ENCODE measurements at regions not wholly inside any gene's neighbourhood (a gene's known extent, or its start where the extent isn't known, plus 50 kb on each side); places are given as distances from the start of the nearest gene placed in this dataset.
"Not testable (repeated sequence)": the region's sequence is repeated elsewhere in the genome, so short reads cannot be mapped to it uniquely, and the experiment has no call there.

GRCh38 chr10:78465431-78465830, 431.8 kb downstream of the RPS24 start:
- DNase-seq, result no peak

- DNase-seq, result no peak
Observed at GRCh38 chr10:78467496-78468106, 433.9 kb downstream of the RPS24 start.

- not testable (repeated sequence) for DNase-seq
Observed at GRCh38 chr10:78468731-78469130, 435.1 kb downstream of the RPS24 start.

- peak; percentile 92 for DNase-seq
Observed at GRCh38 chr10:78470267-78471103, 436.8 kb downstream of the RPS24 start.

- DNase-seq, result no peak
Observed at GRCh38 chr10:78471326-78471722, 437.7 kb downstream of the RPS24 start.

- DNase-seq, result no peak
Observed at GRCh38 chr10:78471723-78472550, 438.3 kb downstream of the RPS24 start.

GRCh38 chr10:78472551-78472890, 438.9 kb downstream of the RPS24 start:
- DNase-seq, result no peak

- no peak for DNase-seq
Observed at GRCh38 chr10:78473006-78473405, 439.3 kb downstream of the RPS24 start.

GRCh38 chr10:78474743-78475142, 441.1 kb downstream of the RPS24 start:
- DNase-seq, result no peak

GRCh38 chr10:78475437-78475836, 441.8 kb downstream of the RPS24 start:
- DNase-seq, result no peak

GRCh38 chr10:78476156-78476555, 442.5 kb downstream of the RPS24 start:
- DNase-seq, result no peak

GRCh38 chr10:78476844-78477243, 443.2 kb downstream of the RPS24 start:
- no peak for DNase-seq

GRCh38 chr10:78478919-78479318, 445.3 kb downstream of the RPS24 start:
- no peak for DNase-seq

- DNase-seq, result no peak
Observed at GRCh38 chr10:78479467-78479866, 445.8 kb downstream of the RPS24 start.

- no peak for DNase-seq
Observed at GRCh38 chr10:78481842-78482241, 448.2 kb downstream of the RPS24 start.

GRCh38 chr10:78483641-78484040, 450.0 kb downstream of the RPS24 start:
- no peak for DNase-seq

- DNase-seq, result no peak
Observed at GRCh38 chr10:78489034-78489433, 455.4 kb downstream of the RPS24 start.

- DNase-seq, result no peak
Observed at GRCh38 chr10:78491812-78492211, 458.1 kb downstream of the RPS24 start.

GRCh38 chr10:78492424-78492823, 458.8 kb downstream of the RPS24 start:
- DNase-seq, result no peak

- no peak for DNase-seq
Observed at GRCh38 chr10:78494179-78494578, 460.5 kb downstream of the RPS24 start.

GRCh38 chr10:78502210-78502936, 468.7 kb downstream of the RPS24 start:
- no peak for DNase-seq

- no peak for DNase-seq
Observed at GRCh38 chr10:78504181-78504580, 470.5 kb downstream of the RPS24 start.

GRCh38 chr10:78505657-78506056, 472.0 kb downstream of the RPS24 start:
- DNase-seq, result no peak
